PC-9 (cell line): ENCODE measurements at regions not wholly inside any gene's neighbourhood (a gene's known extent, or its start where the extent isn't known, plus 50 kb on each side); places are given as distances from the start of the nearest gene placed in this dataset.

Experiments used
- BruUV-seq: library from RNA; stranded (reverse); fragments of 400-500 nt; replicated peaks from 2 replicates; lab custom pipeline; 2021; lab: Mats Ljungman, UMichigan
- CTCF ChIA-PET: fragments of 300-600 bp; sonication (Branson Sonifier 250); formaldehyde crosslinking; loops from one replicate; lab custom pipeline; 2022; ENCODE audit warnings: antibody characterized with exemption; lab: Charles Lee
- POLR2A ChIA-PET: fragments of 300-600 bp; sonication (Branson Sonifier 250); formaldehyde crosslinking; loops from one replicate; lab custom pipeline; 2022; ENCODE audit warnings: antibody characterized with exemption; ENCODE audit not compliant: unreplicated experiment; lab: Charles Lee
- DNase-seq, 2 experiments: peaks; one replicate each; pipeline versions ENCODE4 v3.0.0 to v3.0.0-alpha.2; 2015 to 2022; ENCODE audit warnings: mixed read lengths in 1 of 2
- H2AFZ ChIP-seq: fragments of 200-600 bp; sonication (generic); 2 replicates; pipeline ENCODE4 v1.8.1; 2017; ENCODE audit warnings: antibody characterized with exemption
- H3F3A ChIP-seq: fragments of 200-600 bp; sonication (generic); 2 replicates; pipeline ENCODE4 v1.8.1; 2017; ENCODE audit warnings: antibody characterized with exemption, mild to moderate bottlenecking, low read depth; ENCODE audit not compliant: insufficient read depth
- H3K27ac ChIP-seq: fragments of 200-600 bp; sonication (generic); 2 replicates; pipeline ENCODE4 v1.6.1; 2016; ENCODE audit warnings: mixed run types
- H3K27me3 ChIP-seq: fragments of 200-600 bp; sonication (generic); 2 replicates; pipeline ENCODE4 v1.6.1; 2016; ENCODE audit warnings: low read depth, mixed run types; ENCODE audit not compliant: insufficient read depth
- H3K36me3 ChIP-seq: fragments of 200-600 bp; sonication (generic); 2 replicates; pipeline ENCODE4 v1.6.1; 2016; ENCODE audit warnings: low read depth, mixed run types
- H3K4me1 ChIP-seq: fragments of 200-600 bp; sonication (generic); replicated peaks from 2 replicates; pipeline ENCODE4 v1.6.1; 2016; ENCODE audit warnings: mixed run types; ENCODE audit not compliant: insufficient read depth
- H3K4me2 ChIP-seq: fragments of 200-600 bp; sonication (generic); 2 replicates; pipeline ENCODE4 v1.6.1; 2017; ENCODE audit warnings: mixed run types
- H3K4me3 ChIP-seq: fragments of 200-600 bp; sonication (generic); 2 replicates; pipeline ENCODE4 v1.6.1; 2016; ENCODE audit warnings: mixed run types
- H3K79me2 ChIP-seq: fragments of 200-600 bp; sonication (generic); 2 replicates; pipeline ENCODE4 v1.6.1; 2017; ENCODE audit warnings: low read depth, mixed run types
- H3K9me2 ChIP-seq: fragments of 200-600 bp; sonication (generic); 2 replicates; pipeline ENCODE4 v1.8.1; 2017; ENCODE audit warnings: mild to moderate bottlenecking; ENCODE audit not compliant: insufficient read depth
- H3K9me3 ChIP-seq: fragments of 200-600 bp; sonication (generic); 2 replicates; pipeline ENCODE4 v1.8.1; 2016; ENCODE audit warnings: low read depth; ENCODE audit not compliant: insufficient read depth
- H4K20me1 ChIP-seq: fragments of 200-600 bp; sonication (generic); 2 replicates; pipeline ENCODE4 v1.8.1; 2017; ENCODE audit not compliant: insufficient read depth
- CTCF ChIP-seq: fragments of 200-600 bp; sonication (generic); conservative IDR thresholded peaks from 2 replicates; pipeline ENCODE4 v1.6.1; 2017; ENCODE audit warnings: mixed run types, antibody characterized with exemption, mild to moderate bottlenecking, moderate library complexity
- EZH2 ChIP-seq: fragments of 200-600 bp; sonication (generic); IDR thresholded peaks from 2 replicates; pipeline ENCODE4 v1.8.0; 2017; ENCODE audit warnings: antibody characterized with exemption, low read depth
- intact Hi-C: fragments of 100-400 bp; cut with micrococcal nuclease; formaldehyde crosslinking; loops from one replicate; pipeline ENCODE4 v1.10.0; 2022; ENCODE audit not compliant: unreplicated experiment

GRCh38 chr2:16067866-16068551 lies 127.7 kb downstream of the MYCN start:
- H2AFZ ChIP-seq, result no peak overlapping the region
- intact Hi-C loops, result no loop called here
- no peak overlapping the region for H3K4me3 ChIP-seq
- H3K9me2 ChIP-seq, result no peaks in the 10 kb centered on the region
- H3K4me1 ChIP-seq, result no peaks in the 10 kb centered on the region
- no peak for DNase-seq
- peaks cover 45% of the 10 kb centered on the region for H3K27me3 ChIP-seq
- 0 out of 2 replicates have a peak, but pooled peaks cover 5% of the 10 kb centered on the region for H4K20me1 ChIP-seq
- H3K27ac ChIP-seq, result no peak overlapping the region
- ChIA-PET POLR2A (no interaction called here), CTCF (interaction anchor here (0.6 kb wide), 1 partner anchor 1536 kb away, joined by 3 read pairs; no protein-coding TSS in a partner anchor)
- H3K79me2 ChIP-seq, result no peaks in the 10 kb centered on the region
- no peak for TF ChIP-seq EZH2
- TF ChIP-seq CTCF, result no peak
- H3K36me3 ChIP-seq, result no peaks in the 10 kb centered on the region
- H3K4me2 ChIP-seq, result no peak overlapping the region
- no peaks in the 10 kb centered on the region for H3K9me3 ChIP-seq
- H3F3A ChIP-seq, result no peaks in the 10 kb centered on the region
- BruUV-seq, result no TSS peak

GRCh38 chr2:16067444-16067843 lies 127.1 kb downstream of the MYCN start:
- intact Hi-C loops, result no loop called here
- CTCF ChIA-PET, result interaction anchor here (0.6 kb wide), 1 partner anchor 1535 kb away, joined by 3 read pairs; no protein-coding TSS in a partner anchor
- H3K36me3 ChIP-seq, result no peaks in the 10 kb centered on the region
- H4K20me1 ChIP-seq, result 0 out of 2 replicates have a peak, but pooled peaks cover 5% of the 10 kb centered on the region
- no peak overlapping the region for H3K27ac ChIP-seq
- peaks cover 45% of the 10 kb centered on the region for H3K27me3 ChIP-seq
- no peak overlapping the region for H3K4me2 ChIP-seq
- TF ChIP-seq EZH2, result no peak
- TF ChIP-seq CTCF, result no peak
- no TSS peak for BruUV-seq
- H3K9me3 ChIP-seq, result no peaks in the 10 kb centered on the region
- H3K79me2 ChIP-seq, result no peaks in the 10 kb centered on the region
- H3K4me3 ChIP-seq, result no peak overlapping the region
- POLR2A ChIA-PET, result no interaction called here
- H2AFZ ChIP-seq, result no peak overlapping the region
- no peak for DNase-seq
- H3K4me1 ChIP-seq, result no peaks in the 10 kb centered on the region
- no peaks in the 10 kb centered on the region for H3K9me2 ChIP-seq
- H3F3A ChIP-seq, result no peaks in the 10 kb centered on the region

- H2AFZ ChIP-seq, result no peak overlapping the region
- 0 out of 2 replicates have a peak, but pooled peaks cover 5% of the 10 kb centered on the region for H4K20me1 ChIP-seq
- no peak overlapping the region for H3K4me2 ChIP-seq
- no peak for DNase-seq
- H3K4me3 ChIP-seq, result no peak overlapping the region
- H3K36me3 ChIP-seq, result no peaks in the 10 kb centered on the region
- H3K27ac ChIP-seq, result no peak overlapping the region
- POLR2A ChIA-PET, result no interaction called here
- intact Hi-C loops, result no loop called here
- H3K4me1 ChIP-seq, result no peaks in the 10 kb centered on the region
- H3F3A ChIP-seq, result no peaks in the 10 kb centered on the region
- no peaks in the 10 kb centered on the region for H3K9me2 ChIP-seq
- CTCF ChIA-PET, result no interaction called here
- H3K79me2 ChIP-seq, result no peaks in the 10 kb centered on the region
- peaks cover 45% of the 10 kb centered on the region for H3K27me3 ChIP-seq
- H3K9me3 ChIP-seq, result no peaks in the 10 kb centered on the region
- TF ChIP-seq CTCF, result no peak
- no peak for TF ChIP-seq EZH2
- no TSS peak for BruUV-seq
Observed at GRCh38 chr2:16067037-16067406, 126.7 kb downstream of the MYCN start.
